SKM-1 (cell line): ENCODE measurements at regions not wholly inside any gene's neighbourhood (a gene's known extent, or its start where the extent isn't known, plus 50 kb on each side); places are given as distances from the start of the nearest gene placed in this dataset.
A peak's percentile ranks its signal among the peaks of the same experiment; 100 is the strongest.

ENCODE experiments used
- DNase-seq: peaks from one replicate; lab custom pipeline; 2025; ENCODE audit not compliant: unreplicated experiment; lab: John Stamatoyannopoulos, UW

GRCh38 chr18:27838225-27838624 is 338.7 kb downstream of the CDH2 start:
- DNase-seq, result no peak

- no peak for DNase-seq
Measured at GRCh38 chr18:27826101-27826500, 350.8 kb downstream of the CDH2 start.

- no peak for DNase-seq
Measured at GRCh38 chr18:27825689-27826088, 351.2 kb downstream of the CDH2 start.

GRCh38 chr18:27824841-27825681 is 351.9 kb downstream of the CDH2 start:
- DNase-seq, result no peak

- no peak for DNase-seq
Measured at GRCh38 chr18:27824275-27824674, 352.7 kb downstream of the CDH2 start.

GRCh38 chr18:27823053-27823452 is 353.9 kb downstream of the CDH2 start:
- no peak for DNase-seq

GRCh38 chr18:27808683-27809082 is 368.2 kb downstream of the CDH2 start:
- peak; percentile 88 for DNase-seq

- DNase-seq, result no peak
Measured at GRCh38 chr18:27803957-27804356, 373.0 kb downstream of the CDH2 start.

- DNase-seq, result no peak
Measured at GRCh38 chr18:27797484-27797883, 379.4 kb downstream of the CDH2 start.

GRCh38 chr18:27794181-27794926 is 382.6 kb downstream of the CDH2 start:
- no peak for DNase-seq

GRCh38 chr18:27793013-27793785 is 383.7 kb downstream of the CDH2 start:
- DNase-seq, result no peak

GRCh38 chr18:27789406-27789805 is 387.5 kb downstream of the CDH2 start:
- DNase-seq, result no peak

- DNase-seq, result no peak
Measured at GRCh38 chr18:27787547-27787946, 389.4 kb downstream of the CDH2 start.

GRCh38 chr18:27785815-27786471 is 391.0 kb downstream of the CDH2 start:
- DNase-seq, result no peak

- no peak for DNase-seq
Measured at GRCh38 chr18:27780061-27780745, 396.7 kb downstream of the CDH2 start.

GRCh38 chr18:27778925-27779324 is 398.0 kb downstream of the CDH2 start:
- DNase-seq, result no peak

- no peak for DNase-seq
Measured at GRCh38 chr18:27778441-27778840, 398.5 kb downstream of the CDH2 start.

GRCh38 chr18:27772081-27772480 is 404.8 kb downstream of the CDH2 start:
- no peak for DNase-seq

GRCh38 chr18:27771571-27771970 is 405.4 kb downstream of the CDH2 start:
- DNase-seq, result no peak

GRCh38 chr18:27769152-27769551 is 407.8 kb downstream of the CDH2 start:
- no peak for DNase-seq
